HepG2 (cell line): ENCODE measurements at regions not wholly inside any gene's neighbourhood (a gene's known extent, or its start where the extent isn't known, plus 50 kb on each side); places are given as distances from the start of the nearest gene placed in this dataset.

ENCODE experiments used
- ATAC-seq: fragments of 200-7000 bp; cut with Tn5 transposase; 3 replicates; pipeline ENCODE4 v1.9.1; 2020; ENCODE audit warnings: mild to moderate bottlenecking, moderate library complexity
- BruUV-seq: library from RNA; stranded (reverse); fragments of 400-500 nt; replicated peaks from 2 replicates; lab custom pipeline; 2021; lab: Mats Ljungman, UMichigan
- CTCF ChIA-PET: fragments of 300-600 bp; formaldehyde crosslinking; extraction: SDS; loops from one replicate; lab custom pipeline; 2021; ENCODE audit warnings: low total read pairs, inconsistent platforms, low intra/inter-chr PET ratio; lab: Yijun Ruan, JAX
- POLR2A ChIA-PET: fragments of 350-600 bp; sonication (Branson Sonifier 250); formaldehyde crosslinking; loops from one replicate; lab custom pipeline; 2020; ENCODE audit warnings: antibody characterized with exemption, inconsistent platforms; lab: Yijun Ruan, JAX
- DNase-seq: peaks from one replicate; pipeline ENCODE4 v3.0.0-alpha.2; 2015; ENCODE audit warnings: low spot score
- FAIRE-seq: peaks from 3 replicates; lab custom pipeline; 2011; peaks lifted over from hg19 to GRCh38; lab: Jason Lieb, UNC
- H2AFZ ChIP-seq: one replicate; pipeline ENCODE4 v1.6.1; 2011; ENCODE audit warnings: low read length, inconsistent platforms
- H3K27ac ChIP-seq: fragments of 300-600 bp; 3 replicates; pipeline ENCODE4 v1.8.0; 2011; ENCODE audit warnings: mixed run types, mild to moderate bottlenecking, mixed read lengths, low read length, inconsistent platforms; ENCODE audit not compliant: insufficient read depth; ENCODE audit errors: extremely low read length
- H3K27me3 ChIP-seq, 2 experiments: fragments of 200-600 bp in 1 of 2; 2 replicates in 1 of 2; 3 replicates in 1 of 2; pipeline versions ENCODE4 v1.6.0 to v1.8.0; 2011; ENCODE audit warnings: low read length in 2 of 2, mild to moderate bottlenecking in 2 of 2, moderate library complexity in 2 of 2, inconsistent platforms in 1 of 2; ENCODE audit not compliant: insufficient read depth in 2 of 2, control insufficient read depth in 1 of 2
- H3K36me3 ChIP-seq, 2 experiments: fragments of 200-600 bp in 1 of 2; replicated peaks in 1 of 2; 2 replicates in 1 of 2; 3 replicates in 1 of 2; pipeline versions ENCODE4 v1.5.1 to v1.8.0; 2011; ENCODE audit warnings: low read length in 2 of 2, inconsistent platforms in 1 of 2; ENCODE audit not compliant: insufficient read depth in 2 of 2, control insufficient read depth in 1 of 2
- H3K4me1 ChIP-seq: 2 replicates; pipeline ENCODE4 v1.5.1; 2012; ENCODE audit warnings: low read length, inconsistent platforms; ENCODE audit not compliant: insufficient read depth
- H3K4me2 ChIP-seq: 2 replicates; pipeline ENCODE4 v1.6.0; 2011; ENCODE audit warnings: low read depth, low read length, inconsistent platforms
- H3K4me3 ChIP-seq, 3 experiments: fragments of 200-600 bp in 1 of 3; sonication (generic), shearing (Covaris generic) in 1 of 3; replicated peaks in 1 of 3; 2 replicates each; pipeline ENCODE4 v1.5.1; 2011 to 2016; ENCODE audit warnings: low read length in 3 of 3, inconsistent platforms in 2 of 3, low read depth in 2 of 3, mild to moderate bottlenecking in 2 of 3, control low read depth in 1 of 3, mixed read lengths in 1 of 3; ENCODE audit not compliant: insufficient read depth in 1 of 3
- H3K79me2 ChIP-seq: one replicate; pipeline ENCODE4 v1.6.1; 2011; ENCODE audit warnings: low read length, inconsistent platforms; ENCODE audit not compliant: insufficient read depth
- H3K9ac ChIP-seq: 2 replicates; pipeline ENCODE4 v1.6.0; 2011; ENCODE audit warnings: mild to moderate bottlenecking, low read depth, low read length, inconsistent platforms; ENCODE audit not compliant: insufficient read depth
- H3K9me3 ChIP-seq: 2 replicates; pipeline ENCODE4 v1.5.1; 2012; ENCODE audit warnings: mild to moderate bottlenecking, low read length
- H4K20me1 ChIP-seq: 2 replicates; pipeline ENCODE4 v1.6.0; 2011; ENCODE audit warnings: inconsistent platforms, mild to moderate bottlenecking, low read length, moderate library complexity; ENCODE audit not compliant: insufficient read depth
- ARID5B ChIP-seq: IDR thresholded peaks from 2 replicates; pipeline ENCODE4 v1.4.0; 2020; ENCODE audit warnings: mild to moderate bottlenecking, missing genetic modification reagents
- FOXM1 ChIP-seq: sonication (generic); formaldehyde crosslinking; IDR thresholded peaks from 2 replicates; pipeline ENCODE4 v1.5.0; 2020; ENCODE audit warnings: missing genetic modification reagents
- IRF9 ChIP-seq: sonication (generic); formaldehyde crosslinking; IDR thresholded peaks from 2 replicates; pipeline ENCODE4 v1.8.0; 2022; ENCODE audit warnings: missing genetic modification reagents, mild to moderate bottlenecking, borderline replicate concordance
- IRX3 ChIP-seq: sonication (generic); formaldehyde crosslinking; IDR thresholded peaks from 2 replicates; pipeline ENCODE4 v1.8.1; 2023; ENCODE audit warnings: mild to moderate bottlenecking, low read depth, missing genetic modification reagents, borderline replicate concordance
- KLF15 ChIP-seq: sonication (generic); formaldehyde crosslinking; IDR thresholded peaks from 2 replicates; pipeline ENCODE4 v1.8.1; 2023; ENCODE audit warnings: borderline replicate concordance, mild to moderate bottlenecking, inconsistent platforms, missing genetic modification reagents, mixed read lengths
- MYC ChIP-seq: sonication (generic); formaldehyde crosslinking; IDR thresholded peaks from 2 replicates; pipeline ENCODE4 v1.9.0; 2021; ENCODE audit warnings: missing genetic modification reagents, borderline replicate concordance
- NRL ChIP-seq: sonication (generic); formaldehyde crosslinking; IDR thresholded peaks from 2 replicates; pipeline ENCODE4 v1.5.0; 2020; ENCODE audit warnings: missing genetic modification reagents, mild to moderate bottlenecking, moderate library complexity, borderline replicate concordance
- SRSF9 ChIP-seq: fragments of 200-400 bp; formaldehyde crosslinking; IDR thresholded peaks from 2 replicates; pipeline ENCODE4 v1.6.1; 2018; ENCODE audit warnings: borderline replicate concordance, mild to moderate bottlenecking, low read depth, low read length; ENCODE audit not compliant: insufficient read depth, poor library complexity, severe bottlenecking
- TAF1 ChIP-seq: sonication (generic); formaldehyde crosslinking; IDR thresholded peaks from 2 replicates; pipeline ENCODE4 v1.4.0; 2020; ENCODE audit warnings: missing genetic modification reagents
- ZNF615 ChIP-seq: sonication (generic); formaldehyde crosslinking; IDR thresholded peaks from 2 replicates; pipeline ENCODE4 v1.5.0; 2020; ENCODE audit warnings: mild to moderate bottlenecking, missing genetic modification reagents, borderline replicate concordance
- ZNF775 ChIP-seq: sonication (generic); formaldehyde crosslinking; IDR thresholded peaks from 2 replicates; pipeline ENCODE4 v1.4.0; 2020; ENCODE audit warnings: missing genetic modification reagents, mild to moderate bottlenecking, moderate library complexity, borderline replicate concordance
- ZNF776 ChIP-seq: sonication (generic); formaldehyde crosslinking; IDR thresholded peaks from 2 replicates; pipeline ENCODE4 v1.4.0; 2020; ENCODE audit warnings: mild to moderate bottlenecking, missing genetic modification reagents
- WGBS: methylation state at CpG from one replicate; pipeline ENCODE4 v1.1.6; 2017; ENCODE audit warnings: low lambda C conversion rate; 5-methylcytosine and 5-hydroxymethylcytosine counted together
- in situ Hi-C: cut with HindIII; loops from 2 replicates; pipeline ENCODE4 v1.10.0; 2017; ENCODE audit warnings: low pct_unique_long_range_greater_than_20kb; ENCODE audit not compliant: extremely low pct_ligation_motif_present
- intact Hi-C: fragments of 100-400 bp; cut with micrococcal nuclease; formaldehyde crosslinking; loops from one replicate; pipeline ENCODE4 v1.10.0; 2022; ENCODE audit not compliant: unreplicated experiment
- TF ChIP-seq, protein P1 (sequence below): sonication (generic); formaldehyde crosslinking; IDR thresholded peaks from 2 replicates; pipeline ENCODE4 v1.9.0; 2022; ENCODE audit warnings: missing genetic modification reagents, mild to moderate bottlenecking, borderline replicate concordance
- TF ChIP-seq, protein P2 (sequence below): sonication (generic); formaldehyde crosslinking; IDR thresholded peaks from 2 replicates; pipeline ENCODE4 v1.5.1; 2020; ENCODE audit warnings: missing genetic modification reagents, mild to moderate bottlenecking, borderline replicate concordance

DNA sequence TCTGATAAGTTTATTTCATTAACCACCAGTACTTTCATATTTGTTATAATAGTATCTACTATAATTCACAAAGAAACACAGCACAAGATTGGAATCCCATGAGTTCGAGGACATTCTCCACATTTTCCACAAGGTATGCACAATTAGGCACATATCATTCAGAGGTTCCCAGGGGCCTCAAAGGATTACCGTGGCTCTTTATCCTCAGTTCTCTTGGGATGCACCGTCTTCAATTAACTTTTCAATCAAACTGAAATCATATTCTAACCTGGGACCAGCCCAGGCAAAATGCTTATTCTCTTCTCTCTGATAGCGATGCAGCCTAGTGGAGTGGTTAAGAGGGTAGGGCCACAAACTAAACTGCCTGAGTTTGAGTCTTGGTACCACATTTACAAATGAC, 242.6 kb upstream of the RASGEF1B start:
- no peak for DNase-seq
- ATAC-seq: no peak
- H3K36me3 ChIP-seq: no peaks in the 10 kb centered on the region
- H3K9me3 ChIP-seq: no peaks in the 10 kb centered on the region
- no peaks in the 10 kb centered on the region; a peak in 1 of 5 replicates for H3K27me3 ChIP-seq
- no TSS peak for BruUV-seq
- intact Hi-C loops: no loop called here
- 35% methylated on average over 4 of the region's 4 CpGs for WGBS
- H2AFZ ChIP-seq: no peak overlapping the region
- POLR2A ChIA-PET: no interaction called here
- CTCF ChIA-PET: no interaction called here
- no peak overlapping the region for H3K27ac ChIP-seq
- no peaks in the 10 kb centered on the region for H3K4me1 ChIP-seq
- H3K4me3 ChIP-seq: no peak overlapping the region
- in situ Hi-C loops: no loop called here
- H3K4me2 ChIP-seq: no peak overlapping the region
- H3K9ac ChIP-seq: no peak overlapping the region
- no peaks in the 10 kb centered on the region for H3K79me2 ChIP-seq
- no peak for FAIRE-seq
- H4K20me1 ChIP-seq: no peaks in the 10 kb centered on the region
- TF ChIP-seq SRSF9: no peak
- TF ChIP-seq, protein P1, sequence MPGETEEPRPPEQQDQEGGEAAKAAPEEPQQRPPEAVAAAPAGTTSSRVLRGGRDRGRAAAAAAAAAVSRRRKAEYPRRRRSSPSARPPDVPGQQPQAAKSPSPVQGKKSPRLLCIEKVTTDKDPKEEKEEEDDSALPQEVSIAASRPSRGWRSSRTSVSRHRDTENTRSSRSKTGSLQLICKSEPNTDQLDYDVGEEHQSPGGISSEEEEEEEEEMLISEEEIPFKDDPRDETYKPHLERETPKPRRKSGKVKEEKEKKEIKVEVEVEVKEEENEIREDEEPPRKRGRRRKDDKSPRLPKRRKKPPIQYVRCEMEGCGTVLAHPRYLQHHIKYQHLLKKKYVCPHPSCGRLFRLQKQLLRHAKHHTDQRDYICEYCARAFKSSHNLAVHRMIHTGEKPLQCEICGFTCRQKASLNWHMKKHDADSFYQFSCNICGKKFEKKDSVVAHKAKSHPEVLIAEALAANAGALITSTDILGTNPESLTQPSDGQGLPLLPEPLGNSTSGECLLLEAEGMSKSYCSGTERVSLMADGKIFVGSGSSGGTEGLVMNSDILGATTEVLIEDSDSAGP (CRISPR knock-in tag): no peak
- no peak for TF ChIP-seq ZNF615 (CRISPR knock-in tag)
- TF ChIP-seq NRL: no peak
- TF ChIP-seq ZNF775: no peak
- no peak for TF ChIP-seq IRX3 (CRISPR knock-in tag)
- TF ChIP-seq ZNF776 (CRISPR knock-in tag): no peak
- TF ChIP-seq, protein P2, sequence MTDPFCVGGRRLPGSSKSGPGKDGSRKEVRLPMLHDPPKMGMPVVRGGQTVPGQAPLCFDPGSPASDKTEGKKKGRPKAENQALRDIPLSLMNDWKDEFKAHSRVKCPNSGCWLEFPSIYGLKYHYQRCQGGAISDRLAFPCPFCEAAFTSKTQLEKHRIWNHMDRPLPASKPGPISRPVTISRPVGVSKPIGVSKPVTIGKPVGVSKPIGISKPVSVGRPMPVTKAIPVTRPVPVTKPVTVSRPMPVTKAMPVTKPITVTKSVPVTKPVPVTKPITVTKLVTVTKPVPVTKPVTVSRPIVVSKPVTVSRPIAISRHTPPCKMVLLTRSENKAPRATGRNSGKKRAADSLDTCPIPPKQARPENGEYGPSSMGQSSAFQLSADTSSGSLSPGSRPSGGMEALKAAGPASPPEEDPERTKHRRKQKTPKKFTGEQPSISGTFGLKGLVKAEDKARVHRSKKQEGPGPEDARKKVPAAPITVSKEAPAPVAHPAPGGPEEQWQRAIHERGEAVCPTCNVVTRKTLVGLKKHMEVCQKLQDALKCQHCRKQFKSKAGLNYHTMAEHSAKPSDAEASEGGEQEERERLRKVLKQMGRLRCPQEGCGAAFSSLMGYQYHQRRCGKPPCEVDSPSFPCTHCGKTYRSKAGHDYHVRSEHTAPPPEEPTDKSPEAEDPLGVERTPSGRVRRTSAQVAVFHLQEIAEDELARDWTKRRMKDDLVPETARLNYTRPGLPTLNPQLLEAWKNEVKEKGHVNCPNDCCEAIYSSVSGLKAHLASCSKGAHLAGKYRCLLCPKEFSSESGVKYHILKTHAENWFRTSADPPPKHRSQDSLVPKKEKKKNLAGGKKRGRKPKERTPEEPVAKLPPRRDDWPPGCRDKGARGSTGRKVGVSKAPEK (CRISPR knock-in tag): no peak
- no peak for TF ChIP-seq TAF1 (CRISPR knock-in tag)
- no peak for TF ChIP-seq ARID5B (CRISPR knock-in tag)
- TF ChIP-seq FOXM1 (CRISPR knock-in tag): no peak
- no peak for TF ChIP-seq MYC (CRISPR knock-in tag)
- TF ChIP-seq IRF9 (CRISPR knock-in tag): no peak
- no peak for TF ChIP-seq KLF15 (CRISPR knock-in tag)
